NCI-H1092 treated with DMSO at 0.1 percent for 48 hours (cell line): ENCODE measurements at regions not wholly inside any gene's neighbourhood (a gene's known extent, or its start where the extent isn't known, plus 50 kb on each side); places are given as distances from the start of the nearest gene placed in this dataset.
"Not testable (repeated sequence)": the region's sequence is repeated elsewhere in the genome, so short reads cannot be mapped to it uniquely, and the experiment has no call there.

ENCODE experiments used
- DNase-seq: peaks from one replicate; lab custom pipeline; 2025; lab: John Stamatoyannopoulos, UW

GRCh38 chr2:150667039-150667438 is 179.6 kb upstream of the RND3 start:
- DNase-seq, result not testable (repeated sequence)

- DNase-seq, result no peak
These were observed 175.7 kb upstream of the RND3 start for GRCh38 chr2:150663143-150663542.

- DNase-seq, result no peak
These were observed 168.5 kb upstream of the RND3 start for GRCh38 chr2:150656002-150656401.

GRCh38 chr2:150653351-150653750 is 165.9 kb upstream of the RND3 start:
- DNase-seq, result no peak

- no peak for DNase-seq
These were observed 160.5 kb upstream of the RND3 start for GRCh38 chr2:150647943-150648342.

- no peak for DNase-seq
These were observed 159.3 kb upstream of the RND3 start for GRCh38 chr2:150646746-150647145.

GRCh38 chr2:150644298-150645067 is 157.0 kb upstream of the RND3 start:
- DNase-seq, result no peak

GRCh38 chr2:150643114-150643725 is 155.8 kb upstream of the RND3 start:
- DNase-seq, result no peak

GRCh38 chr2:150640039-150640438 is 152.6 kb upstream of the RND3 start:
- no peak for DNase-seq

- no peak for DNase-seq
These were observed 151.9 kb upstream of the RND3 start for GRCh38 chr2:150639383-150639782.

- DNase-seq, result no peak
These were observed 143.9 kb upstream of the RND3 start for GRCh38 chr2:150631236-150631821.

GRCh38 chr2:150630587-150631235 is 143.2 kb upstream of the RND3 start:
- DNase-seq, result no peak

GRCh38 chr2:150627526-150627925 is 140.1 kb upstream of the RND3 start:
- no peak for DNase-seq

GRCh38 chr2:150626934-150627411 is 139.5 kb upstream of the RND3 start:
- no peak for DNase-seq

- DNase-seq, result no peak
These were observed 138.3 kb upstream of the RND3 start for GRCh38 chr2:150625741-150626140.

- no peak for DNase-seq
These were observed 137.8 kb upstream of the RND3 start for GRCh38 chr2:150625303-150625702.

GRCh38 chr2:150624001-150624401 is 136.5 kb upstream of the RND3 start:
- DNase-seq, result no peak

- DNase-seq, result no peak
These were observed 134.2 kb upstream of the RND3 start for GRCh38 chr2:150621526-150622213.

GRCh38 chr2:150620855-150621254 is 133.4 kb upstream of the RND3 start:
- DNase-seq, result no peak

- no peak for DNase-seq
These were observed 132.9 kb upstream of the RND3 start for GRCh38 chr2:150620416-150620815.

GRCh38 chr2:150619607-150620330 is 132.3 kb upstream of the RND3 start:
- DNase-seq, result no peak
